ENCODE measurements at regions not wholly inside any gene's neighbourhood (a gene's known extent, or its start where the extent isn't known, plus 50 kb on each side); places are given as distances from the start of the nearest gene placed in this dataset.
"Not testable (repeated sequence)": the region's sequence is repeated elsewhere in the genome, so short reads cannot be mapped to it uniquely, and the experiment has no call there.

DNA sequence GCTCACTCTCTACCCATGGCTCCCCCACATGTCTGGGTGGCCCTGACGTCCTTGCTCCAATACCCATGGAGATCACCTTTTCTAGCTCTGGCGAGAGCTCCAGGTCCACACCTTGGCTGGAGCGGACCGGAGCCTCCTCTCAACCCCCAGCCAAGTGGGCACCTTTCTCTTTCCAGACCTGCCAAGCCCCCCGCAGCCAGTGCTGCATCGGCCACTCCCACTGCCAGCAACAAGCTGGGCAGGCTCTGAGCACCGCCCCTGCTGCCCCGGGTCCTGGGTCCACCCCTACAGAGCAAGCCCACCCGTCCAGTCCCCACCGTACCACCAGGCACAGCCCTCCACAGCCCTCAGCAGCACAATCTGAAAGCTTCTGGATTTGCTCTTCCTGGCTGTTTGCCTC is 98.2 kb upstream of the C14orf180 start:
- DNase-seq (ENCODE audit: low read depth), result no peak

DNA sequence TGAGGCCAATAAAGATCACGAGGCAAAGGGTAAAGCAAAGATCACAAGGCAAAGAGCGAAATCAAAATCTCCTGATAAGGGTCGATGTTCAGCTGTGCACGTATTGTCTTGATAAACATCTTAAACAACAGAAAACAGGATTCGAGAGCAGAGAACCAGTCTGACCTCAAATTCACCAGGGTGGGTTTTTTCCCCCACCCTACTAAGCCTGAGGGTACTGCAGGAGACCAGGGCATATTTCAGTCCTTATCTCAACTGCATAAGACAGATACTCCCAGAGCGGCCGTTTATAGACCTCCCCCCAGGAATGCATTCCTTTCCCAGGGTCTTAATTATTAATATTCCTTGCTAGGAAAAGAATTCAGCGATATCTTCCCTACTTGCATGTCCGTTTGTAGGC is 97.5 kb upstream of the C14orf180 start:
- not testable (repeated sequence) for DNase-seq (ENCODE audit: low read depth)

DNA sequence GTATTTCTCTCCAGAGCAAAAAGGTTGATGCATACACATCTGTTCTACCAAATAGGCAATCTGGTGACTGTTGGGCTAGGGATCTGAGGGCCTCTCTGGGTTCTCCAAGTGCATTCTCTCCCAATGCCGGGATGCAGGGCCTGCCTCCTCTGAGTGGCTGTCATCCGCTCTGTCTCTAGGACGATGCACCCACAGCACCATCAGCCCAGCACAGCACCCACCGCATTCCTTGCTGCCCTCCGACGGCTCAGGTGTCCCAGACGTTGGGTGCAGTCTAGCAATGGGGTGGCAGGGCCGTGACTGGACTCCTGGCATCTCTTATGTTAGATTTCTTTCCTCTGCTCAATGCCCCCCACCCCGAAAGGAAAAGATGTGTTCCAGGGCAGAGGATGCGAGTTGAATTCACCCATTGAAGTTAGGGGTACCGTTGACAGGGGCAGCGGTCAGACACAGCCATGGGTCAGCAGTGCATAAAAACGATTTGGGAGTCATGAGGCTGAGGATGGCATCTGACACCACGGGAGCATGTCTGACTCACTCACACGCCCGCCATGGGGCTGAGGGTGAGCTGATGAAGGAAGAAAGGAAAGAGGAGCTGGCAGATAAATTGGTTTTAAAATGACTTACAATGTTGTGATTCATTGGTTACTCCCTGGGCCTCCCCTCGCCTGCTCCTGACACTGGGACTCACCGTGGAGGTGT is 93.2 kb upstream of the C14orf180 start:
- no peak for DNase-seq (ENCODE audit: low read depth)

DNA sequence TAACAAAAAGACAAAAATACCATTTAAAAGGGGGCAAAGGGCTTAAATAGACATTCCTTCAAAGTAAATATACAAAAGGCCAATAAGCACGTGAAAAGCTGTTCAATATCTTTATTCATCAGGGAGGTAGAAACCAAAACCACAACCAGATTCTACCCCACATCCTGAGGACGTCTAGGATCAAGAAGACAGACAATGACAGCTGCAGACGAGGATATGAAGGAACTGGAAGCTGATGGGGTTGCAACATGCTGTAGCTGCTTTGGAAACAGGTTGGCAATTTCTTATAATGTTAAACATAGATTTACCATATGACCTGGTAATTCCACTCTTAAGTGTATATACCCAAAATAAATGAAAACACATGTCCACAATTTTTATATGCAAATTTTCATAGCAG is 85.1 kb upstream of the C14orf180 start:
- no peak for DNase-seq (ENCODE audit: low read depth)

DNA sequence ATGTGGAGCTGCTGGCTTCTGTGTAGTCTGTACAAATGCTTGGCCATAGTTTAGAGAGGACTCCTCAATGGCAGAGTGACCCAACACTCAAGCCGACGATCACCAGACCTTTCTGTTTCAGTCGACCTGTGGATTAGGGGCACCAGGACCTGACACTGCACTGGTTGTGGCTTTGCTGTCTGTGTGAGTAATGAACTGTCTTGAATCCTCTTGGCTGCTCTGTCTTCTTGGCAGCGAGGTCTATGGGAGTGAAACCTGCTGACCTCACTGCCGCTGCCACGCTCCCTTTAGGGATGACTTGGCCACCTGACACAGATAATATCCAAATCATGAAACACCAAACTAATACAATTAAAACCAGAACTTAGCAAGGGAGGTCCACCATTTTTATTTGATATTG is 83.5 kb upstream of the C14orf180 start:
- DNase-seq (ENCODE audit: low read depth), result no peak

DNA sequence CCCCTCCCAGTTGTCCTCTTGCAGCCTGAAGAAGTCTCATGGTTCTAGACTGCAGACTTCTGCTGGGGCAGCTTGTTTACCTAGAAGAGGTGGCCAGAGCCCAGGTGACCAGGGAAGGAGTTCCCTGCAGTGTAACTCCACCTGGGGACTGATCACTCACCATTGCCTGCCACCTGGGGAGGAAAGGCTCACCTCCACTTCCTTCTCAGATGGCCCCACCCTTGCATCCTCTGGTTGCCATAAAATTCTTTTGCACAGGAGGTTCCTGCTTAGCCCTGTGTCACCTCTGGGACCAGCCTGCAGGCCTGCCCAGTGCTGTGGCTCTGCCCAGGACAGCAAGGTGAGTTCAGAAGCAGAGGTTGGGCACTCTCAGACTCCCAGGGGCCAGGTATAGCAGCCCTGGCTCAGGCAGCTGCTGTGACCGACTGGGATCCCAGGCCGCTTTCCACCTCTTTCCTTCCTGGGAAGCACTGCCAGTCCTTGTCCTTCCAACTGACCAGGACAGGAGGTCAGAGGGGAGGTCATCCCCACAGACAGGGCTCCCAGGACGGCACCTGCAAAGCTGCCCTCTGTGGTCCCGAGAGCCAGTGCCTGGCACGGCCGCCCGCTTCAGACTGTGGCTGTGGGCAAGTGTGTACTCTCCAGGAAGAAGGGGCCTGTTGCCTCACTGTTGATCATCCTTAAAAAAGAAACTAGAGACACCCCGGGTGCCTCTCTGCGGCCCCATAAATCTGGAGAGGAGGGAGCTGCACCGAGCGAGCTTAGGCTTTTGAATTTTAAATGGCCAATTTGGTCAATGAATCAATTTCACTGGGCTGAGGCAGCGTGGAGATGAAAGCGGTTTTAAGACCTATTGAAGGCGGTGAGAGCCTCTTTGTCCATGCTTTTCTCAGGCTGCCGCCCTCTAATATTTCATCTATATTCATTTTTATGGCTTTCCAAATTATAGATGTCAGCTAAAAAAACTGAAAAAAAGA is 79.5 kb upstream of the C14orf180 start:
- DNase-seq (ENCODE audit: low read depth), result no peak

DNA sequence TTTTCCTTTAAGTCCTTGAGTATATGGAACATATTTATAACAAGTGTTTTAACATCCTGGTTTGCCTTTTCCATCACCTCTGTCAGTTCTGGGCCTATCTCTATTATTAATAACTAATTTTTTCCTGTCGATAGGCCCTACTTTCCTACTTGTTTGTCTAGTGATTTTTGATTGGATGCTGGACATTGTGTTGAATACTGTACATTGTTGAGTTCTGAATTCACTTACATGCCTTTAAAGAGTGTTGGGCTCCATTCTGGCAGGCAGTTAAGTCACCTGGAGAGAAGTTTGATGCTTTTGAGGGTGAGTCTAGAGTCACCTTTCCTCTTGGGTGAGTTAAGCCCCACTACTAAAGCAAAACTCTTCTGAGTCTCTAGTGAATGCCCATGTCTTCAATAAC is 77.5 kb upstream of the C14orf180 start:
- no peak for DNase-seq (ENCODE audit: low read depth)

DNA sequence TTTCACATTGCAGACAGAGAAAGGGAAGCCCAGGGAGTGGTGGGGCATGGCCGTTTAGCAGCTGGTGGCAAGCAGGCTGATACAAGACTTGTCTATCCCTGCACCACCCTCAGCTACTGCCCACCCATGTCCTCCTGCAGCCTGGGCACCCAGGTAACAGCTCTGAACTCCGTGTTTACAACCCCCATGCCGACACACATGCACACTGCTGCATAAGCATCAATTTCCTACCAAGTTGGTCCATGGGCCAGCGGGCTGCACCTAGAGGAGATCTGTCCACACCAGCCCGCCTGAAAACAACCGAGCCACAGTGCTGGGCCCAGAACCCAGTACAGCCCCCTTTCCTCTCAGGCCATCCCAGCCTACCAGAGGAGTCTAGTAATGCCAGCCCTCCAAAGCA is 75.9 kb upstream of the C14orf180 start:
- no peak for DNase-seq (ENCODE audit: low read depth)

DNA sequence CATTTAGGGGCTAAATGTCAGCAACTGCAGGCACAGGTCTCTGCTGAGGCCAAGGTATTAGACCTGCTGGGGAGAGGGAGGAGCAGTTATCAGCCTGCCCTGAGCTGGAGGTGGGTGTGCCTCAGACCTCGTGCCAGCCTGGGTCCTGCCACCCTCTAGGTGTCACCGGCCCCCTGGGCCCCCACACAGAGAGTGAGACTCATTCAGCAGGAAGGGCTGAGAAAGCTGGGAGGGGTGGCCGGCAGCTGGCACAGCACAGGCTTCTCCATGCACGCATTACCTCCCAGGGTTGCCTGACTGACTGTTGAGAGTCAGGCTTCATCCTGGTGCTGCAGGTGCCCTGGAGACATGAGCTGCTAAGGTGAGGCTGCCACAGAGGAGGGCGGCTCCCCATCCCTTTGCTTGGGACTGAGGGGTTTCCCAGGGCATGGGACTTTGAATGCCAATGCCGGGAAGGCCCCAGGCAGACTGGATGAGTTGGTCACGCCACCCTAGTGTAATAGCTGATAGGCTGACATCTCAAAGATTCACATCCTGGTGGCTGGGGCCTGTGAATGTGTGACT is 75.3 kb upstream of the C14orf180 start:
- no peak for DNase-seq (ENCODE audit: low read depth)

DNA sequence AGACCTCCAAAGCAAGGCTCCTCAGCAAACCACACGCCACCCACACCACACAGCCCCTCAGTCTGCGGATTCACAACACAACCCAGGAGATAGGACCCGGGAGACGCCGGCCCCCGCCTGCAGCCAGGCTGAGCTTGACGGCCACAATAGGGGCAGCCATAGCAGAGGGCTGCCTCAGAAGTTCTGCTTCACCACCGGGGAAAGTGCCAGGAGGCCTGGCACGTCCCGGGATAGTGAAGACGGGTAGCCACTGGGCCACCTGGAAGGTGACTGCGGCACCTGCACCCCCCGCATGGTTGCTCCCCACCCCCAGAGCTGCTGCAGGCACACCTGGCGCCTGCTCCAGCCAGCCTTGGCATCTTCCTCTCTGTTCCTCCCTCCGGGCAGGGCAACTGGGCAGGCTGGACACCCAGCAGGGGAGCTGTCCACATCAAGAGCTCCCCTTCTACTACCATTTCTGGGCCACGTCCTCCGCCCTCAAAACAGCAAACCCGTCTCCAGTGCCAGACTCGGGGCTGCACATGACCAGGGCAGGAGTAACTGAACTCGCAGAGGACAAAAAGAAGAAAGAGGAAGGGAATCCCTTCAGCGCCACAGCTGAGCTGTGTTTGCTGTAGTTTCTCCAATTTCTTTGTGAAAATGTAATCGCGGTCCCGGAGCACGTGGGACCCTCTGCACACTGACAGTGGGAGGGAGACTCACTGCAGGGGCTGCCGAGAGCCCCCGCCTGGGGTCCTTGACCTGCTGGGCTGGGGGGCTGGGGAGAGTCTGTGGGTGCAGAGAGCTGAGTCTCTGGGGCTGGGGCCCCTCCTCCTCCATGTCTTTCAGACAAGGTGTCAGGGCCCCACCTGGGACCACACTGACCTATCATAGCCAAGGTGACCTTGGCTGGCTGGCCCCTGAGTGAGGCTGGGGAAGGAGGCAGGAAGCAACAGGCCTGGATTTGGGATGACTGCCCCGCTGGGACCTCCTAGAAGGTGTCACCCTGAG is 74.2 kb upstream of the C14orf180 start:
- DNase-seq (ENCODE audit: low read depth), result no peak

DNA sequence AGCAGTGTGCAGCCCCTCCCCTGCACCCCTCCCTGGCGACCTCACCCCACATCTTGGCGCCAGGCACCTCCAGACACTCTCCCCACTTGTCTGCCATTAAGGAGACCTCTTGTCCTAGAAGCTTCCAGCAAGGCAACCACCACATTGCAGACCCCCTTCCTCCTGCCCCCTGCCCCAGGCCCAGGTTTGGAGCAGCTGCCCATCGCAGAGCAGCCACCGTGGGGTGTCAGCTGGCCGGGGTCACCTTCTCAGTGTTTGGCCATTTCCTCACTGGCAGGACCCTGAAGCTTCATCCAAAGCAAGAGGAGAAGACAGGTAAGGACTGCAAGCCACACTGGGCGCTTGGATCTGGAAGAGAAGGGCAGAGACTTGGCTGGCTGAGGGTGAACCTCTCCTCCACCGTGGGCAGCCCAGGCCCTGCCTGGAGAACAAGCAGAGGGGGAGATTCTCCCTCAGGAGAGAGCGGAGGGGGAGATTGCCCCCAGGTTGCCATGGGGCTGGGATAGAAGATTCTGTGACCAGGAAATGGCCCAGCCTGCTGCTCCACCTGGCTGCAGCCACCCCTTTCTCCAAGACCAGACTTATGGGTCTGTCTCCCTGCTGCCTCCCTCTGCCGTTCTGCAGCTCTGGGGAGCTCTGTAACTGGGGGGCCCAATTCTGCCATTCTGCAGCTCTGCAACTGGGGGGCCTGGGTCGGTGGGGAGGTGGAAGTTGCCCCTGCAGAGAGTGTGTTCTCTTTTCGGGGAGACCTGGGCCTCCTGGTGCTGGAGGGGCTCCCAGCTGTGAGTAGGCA is 72.9 kb upstream of the C14orf180 start:
- DNase-seq (ENCODE audit: low read depth), result no peak

DNA sequence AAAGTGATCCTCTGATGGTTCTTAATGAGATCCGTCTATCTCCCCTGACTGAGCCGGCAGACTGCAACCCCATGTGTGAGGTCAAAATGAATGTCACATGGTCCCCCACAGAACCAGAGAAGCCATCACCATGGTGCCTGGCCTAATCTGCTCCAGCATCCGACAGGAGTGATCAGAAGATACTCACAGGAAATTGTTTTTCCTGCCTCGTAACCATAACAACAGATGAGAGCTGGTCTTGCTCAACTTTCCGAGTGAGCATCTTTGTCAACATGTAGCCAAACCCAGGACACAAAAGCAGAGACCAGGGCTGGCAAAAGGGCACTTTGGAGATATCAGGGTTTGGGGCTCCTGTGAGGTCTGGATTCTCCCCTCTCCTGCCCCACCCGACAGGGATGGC is 72.1 kb upstream of the C14orf180 start:
- no peak for DNase-seq (ENCODE audit: low read depth)

DNA sequence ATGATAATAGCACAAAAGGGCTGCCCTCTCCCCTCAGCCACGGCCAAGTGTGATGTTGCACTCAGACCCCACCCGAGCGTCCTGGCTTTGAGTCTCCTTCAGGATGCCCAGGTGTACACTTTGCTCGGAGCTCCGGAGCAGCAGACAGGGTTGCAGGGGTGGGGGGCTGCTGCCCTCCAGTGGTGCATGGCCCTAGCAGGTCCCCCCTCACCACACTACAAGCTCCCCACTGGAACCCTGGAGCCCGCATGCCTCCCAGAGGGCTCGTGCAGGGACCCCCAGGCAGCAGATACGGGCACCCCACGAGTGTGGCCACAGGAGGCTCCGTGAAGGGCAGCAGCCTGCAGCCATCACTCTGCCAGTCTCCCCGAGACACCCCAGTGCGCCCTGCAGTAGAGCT is 69.9 kb upstream of the C14orf180 start:
- no peak for DNase-seq (ENCODE audit: low read depth)

DNA sequence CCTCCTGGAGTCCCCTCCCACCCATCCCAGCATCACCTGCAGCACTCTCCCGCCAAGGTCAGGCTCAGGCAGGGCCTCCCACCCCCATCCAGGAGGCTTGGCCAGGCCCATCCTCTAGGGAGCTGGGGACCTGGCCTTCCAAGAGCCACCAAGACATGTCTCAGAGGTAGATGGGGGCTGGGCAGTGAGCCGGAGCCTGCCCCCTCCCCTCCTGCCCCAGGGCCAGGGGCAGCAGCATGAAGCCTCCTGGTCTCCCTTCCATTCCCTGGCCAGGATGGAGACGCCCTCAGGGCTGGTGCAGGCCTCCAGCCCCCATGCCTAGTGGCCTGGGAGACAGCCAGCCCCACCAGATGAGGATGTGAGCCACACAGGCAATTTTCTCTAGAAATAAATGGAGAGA is 69.3 kb upstream of the C14orf180 start:
- DNase-seq (ENCODE audit: low read depth), result no peak

DNA sequence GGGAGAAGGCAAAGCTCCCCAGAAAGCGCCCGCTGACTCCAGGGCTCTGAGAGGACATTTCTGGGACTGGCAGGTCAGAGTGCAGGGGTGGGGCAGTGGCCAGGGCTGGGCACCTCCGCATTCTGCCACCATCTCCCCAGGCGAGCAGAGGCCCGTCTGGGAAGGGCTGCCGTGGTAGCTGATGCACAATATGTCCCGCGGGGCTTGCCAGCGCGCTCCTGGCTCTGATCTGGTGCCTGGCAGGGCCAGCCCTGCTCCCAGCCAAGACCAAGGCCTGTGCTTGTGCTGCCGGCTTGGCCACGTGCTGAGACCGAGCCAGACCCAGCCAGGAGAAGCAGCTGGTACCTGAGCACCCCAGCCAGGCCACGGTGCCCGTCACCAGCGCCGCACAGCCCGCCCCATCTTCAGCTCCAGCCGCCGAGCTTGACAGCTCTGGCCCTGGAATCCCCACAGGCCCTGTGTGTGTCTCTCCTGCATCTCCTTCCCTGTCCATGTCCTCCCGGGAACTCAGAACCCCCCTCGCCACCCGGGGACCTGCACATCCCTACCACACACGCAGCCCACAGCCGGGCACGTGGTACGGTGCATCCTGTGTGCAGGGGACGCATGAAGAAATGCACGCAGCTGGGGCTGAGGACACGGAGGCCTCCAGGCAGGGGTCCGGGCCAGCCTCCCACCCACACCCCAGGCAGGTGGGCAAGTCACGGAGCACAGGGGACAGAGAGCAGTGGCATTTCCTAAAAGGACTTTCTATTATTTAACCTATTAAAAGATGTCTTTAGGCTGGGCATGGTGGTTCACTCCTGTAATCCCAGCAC is 68.6 kb upstream of the C14orf180 start:
- no peak for DNase-seq (ENCODE audit: low read depth)

DNA sequence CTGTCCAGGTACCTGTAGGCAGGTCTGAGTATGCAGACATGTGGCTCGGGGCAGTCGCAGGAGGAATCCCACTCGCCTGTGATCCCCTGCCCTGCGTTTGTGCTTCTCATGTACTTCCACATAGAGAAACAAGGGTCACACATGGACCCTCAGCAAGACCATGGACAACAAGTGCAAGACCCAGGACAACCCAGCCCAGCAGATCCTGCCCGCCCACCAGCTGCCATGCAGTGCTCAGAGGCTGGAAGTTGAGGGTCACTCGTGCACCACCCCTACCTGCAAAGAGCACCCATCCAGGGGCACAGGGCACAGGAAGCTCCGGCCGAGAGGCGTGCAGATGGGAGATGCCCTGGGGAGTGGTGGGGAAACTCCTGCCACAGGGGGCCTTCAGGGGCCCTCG is 67.5 kb upstream of the C14orf180 start:
- no peak for DNase-seq (ENCODE audit: low read depth)

DNA sequence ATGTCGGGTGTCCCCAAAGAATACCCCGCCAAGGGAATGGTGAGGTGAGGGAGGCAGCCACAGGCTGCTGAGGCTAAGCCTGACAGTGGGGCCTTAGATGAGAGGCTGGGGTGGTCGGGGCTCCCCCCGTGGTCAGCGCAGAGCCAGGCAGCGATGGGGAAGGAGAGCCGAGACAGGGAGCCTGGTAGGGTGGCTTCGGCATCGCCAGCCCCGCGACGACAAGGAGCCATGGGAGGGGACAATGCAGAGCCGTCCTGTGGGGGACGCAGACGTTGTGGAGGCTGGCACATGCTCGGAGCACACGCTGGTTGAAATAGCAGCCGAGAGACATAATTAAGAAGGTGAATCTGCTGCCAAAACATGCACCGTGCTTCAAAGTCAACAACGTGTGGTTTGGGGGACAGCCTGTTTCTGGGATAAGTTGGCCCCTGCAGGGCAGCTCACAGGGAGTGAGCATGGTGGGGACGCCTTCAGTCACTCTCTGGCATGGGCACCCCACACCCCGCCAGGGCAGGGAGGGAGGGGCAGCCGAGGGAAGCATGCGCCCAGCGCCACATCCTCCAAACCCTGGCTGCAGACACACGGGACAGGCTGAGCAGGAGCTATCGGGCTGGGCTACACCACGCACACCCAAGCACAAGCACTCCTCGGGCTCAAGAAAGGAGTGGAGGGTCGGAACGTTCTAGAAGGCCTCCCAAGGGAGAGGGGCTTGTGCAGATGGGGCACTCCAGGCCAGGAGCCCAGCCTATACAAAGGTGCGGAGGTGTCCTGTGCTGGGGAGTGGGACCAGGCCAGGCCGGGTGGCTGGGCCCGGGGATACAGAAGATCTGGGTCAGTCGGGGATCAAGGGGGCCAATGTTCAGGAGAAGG is 66.6 kb upstream of the C14orf180 start:
- no peak for DNase-seq (ENCODE audit: low read depth)

DNA sequence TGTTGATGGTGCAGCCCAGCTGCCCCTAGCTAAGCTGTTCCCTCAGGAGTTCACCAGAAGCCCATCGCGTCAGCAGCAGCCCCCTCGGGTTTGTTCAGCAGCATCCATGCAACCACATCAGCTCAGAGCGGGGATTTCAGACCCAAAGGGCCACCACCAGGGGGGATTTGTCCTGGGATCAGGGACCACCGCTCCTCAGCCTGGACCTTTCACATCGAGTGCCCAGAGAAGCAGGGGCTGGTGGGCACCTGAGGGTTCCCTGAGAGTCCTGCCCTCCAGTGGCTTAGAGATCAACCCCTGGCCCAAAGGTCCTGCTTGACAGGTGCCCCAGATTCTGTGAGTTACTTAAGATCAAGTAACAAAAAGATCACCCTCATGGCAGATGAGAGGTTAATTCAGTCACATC is 65.9 kb upstream of the C14orf180 start:
- no peak for DNase-seq (ENCODE audit: low read depth)
